Psoas muscle (tissue), 7 donors: ENCODE measurements at regions not wholly inside any gene's neighbourhood (a gene's known extent, or its start where the extent isn't known, plus 50 kb on each side); places are given as distances from the start of the nearest gene placed in this dataset.

ENCODE experiments used
- ATAC-seq, 4 donors: fragments of 200-7000 bp; cut with Tn5 transposase; one replicate each; pipeline ENCODE4 v1.9.1; 2020; ENCODE audit warnings: moderate library complexity in 3 of 4, mild to moderate bottlenecking in 2 of 4
- DNase-seq, 2 donors: peaks; one replicate each; pipeline ENCODE4 v3.0.0-alpha.2; 2020
- H3K27ac ChIP-seq: fragments of 200-600 bp; one replicate; pipeline ENCODE4 v1.8.0; 2022
- H3K27me3 ChIP-seq, 3 donors: fragments of 200-600 bp in 1 of 3; one replicate each; pipeline versions ENCODE4 v1.6.1 to v1.8.0; 2013 to 2022; ENCODE audit warnings: low read length in 2 of 3, mild to moderate bottlenecking in 2 of 3, moderate library complexity in 1 of 3; ENCODE audit not compliant: insufficient read depth in 3 of 3
- H3K36me3 ChIP-seq, 2 donors: fragments of 200-600 bp in 1 of 2; one replicate each; pipeline versions ENCODE4 v1.6.1 to v1.8.0; 2013 to 2022; ENCODE audit warnings: low read depth in 1 of 2, mild to moderate bottlenecking in 1 of 2, moderate library complexity in 1 of 2; ENCODE audit not compliant: insufficient read depth in 1 of 2
- H3K4me1 ChIP-seq: fragments of 200-600 bp; one replicate; pipeline ENCODE4 v1.8.0; 2022
- H3K4me3 ChIP-seq: fragments of 200-600 bp; one replicate; pipeline ENCODE4 v1.8.0; 2022; ENCODE audit warnings: mild to moderate bottlenecking
- H3K9me3 ChIP-seq: fragments of 200-600 bp; one replicate; pipeline ENCODE4 v1.8.0; 2022
- WGBS, 3 donors: extraction: QIAGEN DNeasy Blood & Tissue Kit; methylation state at CpG; one replicate each; pipeline versions ENCODE4 v1.1.6 to v1.1.7; 2013; 5-methylcytosine and 5-hydroxymethylcytosine counted together
- intact Hi-C, 2 donors: fragments of 100-400 bp; cut with DNase I; formaldehyde crosslinking; loops; one replicate each; pipeline versions ENCODE4 v1.11.0 to v1.14.2; 2022
- TF ChIP-seq, protein P1 (sequence below): fragments of 200-600 bp; IDR thresholded peaks from one replicate; pipeline ENCODE4 v1.8.0; 2022; ENCODE audit warnings: antibody characterized with exemption
- donor health status: healthy with polysubstance abuse.
- donor health status: DM: no; HTN: no; CAD: no; lungs with moderate emphysema.
- donor health status: Bipolar disorder and iron deficiency.
- donor health status: healthy.
- donor health status: DM: yes; HTN: yes; CAD: no.
- donor health status: DM: no; HTN: no; CAD: no.
- donor health status: DM: yes; HTN: yes; CAD: no.

DNA sequence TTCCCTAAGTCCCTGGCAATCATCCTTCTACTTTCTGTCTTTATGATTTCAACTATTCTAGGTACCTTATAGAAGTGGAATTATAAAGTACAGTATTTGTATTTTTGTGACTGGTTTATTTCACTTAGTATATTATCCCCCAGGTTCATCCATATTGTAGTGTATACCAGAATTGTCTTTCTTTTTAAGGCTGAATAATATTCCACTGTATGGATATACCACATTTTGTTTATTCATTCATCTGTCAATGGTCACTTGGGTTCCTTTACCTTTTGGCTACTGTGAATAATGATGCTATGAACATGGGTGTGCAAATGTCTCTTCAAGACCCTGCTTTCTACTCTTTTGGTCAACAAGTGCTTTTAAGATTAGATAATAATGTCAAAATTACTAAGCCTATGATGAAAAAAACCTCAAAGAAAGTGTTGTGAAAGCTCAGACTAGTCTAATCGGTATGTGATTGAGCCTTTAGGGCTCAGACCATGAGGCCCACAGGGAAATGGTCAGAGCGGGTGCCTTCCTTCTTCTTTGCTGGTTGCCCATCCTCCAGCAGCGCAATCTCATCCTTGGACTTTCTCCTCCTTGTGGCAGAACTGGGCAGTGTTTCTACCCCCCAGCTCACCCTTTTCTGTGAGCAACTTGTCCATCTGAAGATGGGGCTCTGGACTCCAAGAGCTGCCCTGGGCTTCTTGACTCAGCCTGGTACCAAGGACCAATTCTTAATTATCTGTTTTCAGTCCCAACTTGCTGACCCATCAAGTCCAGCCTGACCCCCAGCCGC lies 105.4 kb downstream of the TTC8 start:
- no peaks in the 10 kb centered on the region for H3K36me3 ChIP-seq
- no peak overlapping the region for H3K4me3 ChIP-seq
- WGBS, 3 donors = 78 to 84% (median 80%) methylated on average over 4 of the region's 4 CpGs
- H3K9me3 ChIP-seq = no peaks in the 10 kb centered on the region
- no peak for DNase-seq
- intact Hi-C loops = no loop called here
- no peaks in the 10 kb centered on the region for H3K4me1 ChIP-seq
- TF ChIP-seq, protein P1, sequence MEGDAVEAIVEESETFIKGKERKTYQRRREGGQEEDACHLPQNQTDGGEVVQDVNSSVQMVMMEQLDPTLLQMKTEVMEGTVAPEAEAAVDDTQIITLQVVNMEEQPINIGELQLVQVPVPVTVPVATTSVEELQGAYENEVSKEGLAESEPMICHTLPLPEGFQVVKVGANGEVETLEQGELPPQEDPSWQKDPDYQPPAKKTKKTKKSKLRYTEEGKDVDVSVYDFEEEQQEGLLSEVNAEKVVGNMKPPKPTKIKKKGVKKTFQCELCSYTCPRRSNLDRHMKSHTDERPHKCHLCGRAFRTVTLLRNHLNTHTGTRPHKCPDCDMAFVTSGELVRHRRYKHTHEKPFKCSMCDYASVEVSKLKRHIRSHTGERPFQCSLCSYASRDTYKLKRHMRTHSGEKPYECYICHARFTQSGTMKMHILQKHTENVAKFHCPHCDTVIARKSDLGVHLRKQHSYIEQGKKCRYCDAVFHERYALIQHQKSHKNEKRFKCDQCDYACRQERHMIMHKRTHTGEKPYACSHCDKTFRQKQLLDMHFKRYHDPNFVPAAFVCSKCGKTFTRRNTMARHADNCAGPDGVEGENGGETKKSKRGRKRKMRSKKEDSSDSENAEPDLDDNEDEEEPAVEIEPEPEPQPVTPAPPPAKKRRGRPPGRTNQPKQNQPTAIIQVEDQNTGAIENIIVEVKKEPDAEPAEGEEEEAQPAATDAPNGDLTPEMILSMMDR = no peak
- no peak for ATAC-seq
- H3K27me3 ChIP-seq = peaks cover 0 to 6% (median 2%) of the 10 kb centered on the region in 3 donors
- no peak overlapping the region for H3K27ac ChIP-seq

DNA sequence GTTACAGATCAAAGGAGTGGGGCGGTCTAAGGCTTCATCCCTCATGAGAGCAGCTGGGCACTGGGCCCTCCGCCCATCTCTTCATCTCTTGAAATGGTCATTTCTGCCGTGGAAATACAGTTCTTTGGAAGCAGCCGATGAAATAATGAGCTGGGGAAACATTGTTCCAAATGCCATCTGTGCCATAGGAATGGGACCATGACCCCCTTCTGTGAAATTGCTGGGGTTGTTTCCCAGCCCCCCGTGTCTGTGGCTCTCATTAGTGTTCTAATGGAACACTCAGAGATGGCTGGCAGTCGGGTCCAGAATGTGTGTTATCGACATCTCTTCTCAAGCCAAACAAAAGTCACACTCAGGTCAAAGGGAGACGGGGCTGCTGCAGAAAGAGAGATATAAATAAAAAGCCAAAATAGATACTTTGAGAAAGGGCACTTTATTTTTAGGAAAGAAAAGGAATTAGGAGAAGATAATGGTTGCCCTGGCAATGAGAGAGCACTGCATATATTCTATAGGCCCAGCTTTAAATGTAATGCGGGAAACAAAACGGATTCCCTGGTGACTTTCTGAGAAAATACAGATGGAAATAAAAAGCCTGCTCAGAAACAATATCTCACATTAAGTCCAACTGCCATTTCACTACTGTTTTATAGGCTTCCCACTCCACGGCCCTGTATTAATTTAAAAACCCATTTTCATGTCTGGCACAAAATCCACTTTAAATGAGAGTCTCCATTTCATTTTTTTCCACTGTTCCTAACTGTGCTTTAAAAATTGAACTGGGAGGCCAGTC lies 107.1 kb downstream of the TTC8 start:
- H3K4me1 ChIP-seq = no peaks in the 10 kb centered on the region
- DNase-seq (no peak), ATAC-seq (no peak)
- H3K36me3 ChIP-seq = no peaks in the 10 kb centered on the region
- H3K27ac ChIP-seq = no peak overlapping the region
- intact Hi-C loops = no loop called here
- no peaks in the 10 kb centered on the region for H3K9me3 ChIP-seq
- H3K4me3 ChIP-seq = no peak overlapping the region
- TF ChIP-seq, protein P1 = no peak
- 31 to 36% (median 32%) methylated on average over 11 of the region's 11 CpGs for WGBS, 3 donors
- peaks cover 0 to 2% (median 2%) of the 10 kb centered on the region in 3 donors for H3K27me3 ChIP-seq

DNA sequence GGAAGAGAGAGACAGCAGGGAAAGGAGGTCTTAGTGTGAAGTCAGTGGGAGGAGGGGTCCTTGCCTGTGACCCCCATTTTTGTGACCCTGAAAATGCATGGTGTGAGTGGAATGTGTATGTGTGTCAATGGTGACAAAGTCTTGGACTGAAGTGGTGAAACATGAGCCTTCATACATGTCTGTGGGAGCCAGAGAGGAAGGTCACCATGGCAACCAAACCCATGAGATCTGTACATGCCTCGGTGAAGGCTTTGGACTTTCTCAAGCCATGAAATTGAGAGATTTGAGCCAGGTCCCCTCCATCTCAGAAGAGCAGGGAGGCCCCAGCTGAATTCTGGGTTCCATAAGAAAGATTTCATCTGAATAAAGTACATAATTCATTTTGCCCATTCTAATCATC lies 108.7 kb downstream of the TTC8 start:
- Histone ChIP-seq H3K27me3 (peaks cover 0 to 2% (median 2%) of the 10 kb centered on the region in 3 donors), H3K36me3 (no peaks in the 10 kb centered on the region), H3K4me3 (no peak overlapping the region), H3K4me1 (no peaks in the 10 kb centered on the region), H3K27ac (no peak overlapping the region), H3K9me3 (no peaks in the 10 kb centered on the region)
- DNase-seq (no peak), ATAC-seq (no peak)
- TF ChIP-seq, protein P1 = no peak
- 0 to 16% (median 5%) methylated on average over 1 of the region's 1 CpG for WGBS, 3 donors
- intact Hi-C loops = no loop called here

DNA sequence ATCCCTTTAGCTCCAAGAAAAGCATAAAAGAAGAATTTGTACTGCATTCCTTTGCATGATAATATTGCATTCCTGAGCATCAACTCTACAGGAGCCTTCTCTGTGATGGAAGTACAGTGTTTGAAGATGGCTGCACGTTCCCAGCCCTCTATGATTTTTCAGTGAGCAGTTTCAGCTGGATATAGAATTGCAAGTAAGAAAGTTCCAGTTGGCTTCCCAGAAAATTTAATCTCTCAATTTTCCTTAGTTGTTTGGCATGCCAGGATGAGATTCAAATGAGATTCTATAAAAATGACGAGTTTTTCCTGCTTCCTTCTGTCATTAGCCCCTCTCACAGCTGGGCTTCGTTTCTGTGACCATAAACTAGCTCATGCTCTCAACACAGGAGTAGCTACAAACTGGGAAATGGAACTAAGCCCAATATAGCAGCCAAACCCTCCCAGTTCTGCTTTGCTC lies 109.9 kb downstream of the TTC8 start:
- Histone ChIP-seq H3K27me3 (peaks cover 0 to 2% (median 2%) of the 10 kb centered on the region in 3 donors), H3K27ac (no peak overlapping the region), H3K36me3 (no peaks in the 10 kb centered on the region), H3K9me3 (no peaks in the 10 kb centered on the region), H3K4me1 (no peaks in the 10 kb centered on the region), H3K4me3 (no peak overlapping the region)
- TF ChIP-seq, protein P1 = no peak
- DNase-seq = no peak
- WGBS, 3 donors = 10 to 14% (median 12%) methylated on average over 3 of the region's 3 CpGs
- ATAC-seq = no peak
- intact Hi-C loops = no loop called here
